Lung (tissue), 11 donors: ENCODE measurements at regions not wholly inside any gene's neighbourhood (a gene's known extent, or its start where the extent isn't known, plus 50 kb on each side); places are given as distances from the start of the nearest gene placed in this dataset.

Experiments used
- ATAC-seq: fragments of 200-7000 bp; cut with Tn5 transposase; one replicate; pipeline ENCODE4 v1.9.1; 2020; ENCODE audit warnings: moderate number of reproducible peaks; ENCODE audit not compliant: insufficient read depth, low FRiP score
- DNase-seq, 3 donors: peaks; one replicate each; pipeline ENCODE4 v3.0.0-alpha.2; 2013 to 2017
- H3K27ac ChIP-seq, 2 donors: one replicate each; pipeline ENCODE4 v1.5.1; 2013; ENCODE audit warnings: mild to moderate bottlenecking in 2 of 2, moderate library complexity in 2 of 2, control low read depth in 1 of 2, inconsistent platforms in 1 of 2, low read depth in 1 of 2, low read length in 1 of 2
- H3K27me3 ChIP-seq, 3 donors: one replicate each; pipeline ENCODE4 v1.5.1; 2013; ENCODE audit warnings: low read length in 2 of 3; ENCODE audit not compliant: control insufficient read depth in 3 of 3, insufficient read depth in 3 of 3
- H3K36me3 ChIP-seq, 4 donors: one replicate each; pipeline ENCODE4 v1.5.1; 2013; ENCODE audit warnings: low read length in 4 of 4, mild to moderate bottlenecking in 1 of 4, moderate library complexity in 1 of 4; ENCODE audit not compliant: control insufficient read depth in 4 of 4, insufficient read depth in 4 of 4
- H3K4me1 ChIP-seq, 5 donors: one replicate each; pipeline ENCODE4 v1.5.1; 2013; ENCODE audit warnings: low read length in 5 of 5, mild to moderate bottlenecking in 2 of 5, moderate library complexity in 1 of 5; ENCODE audit not compliant: control insufficient read depth in 5 of 5, insufficient read depth in 5 of 5
- H3K4me3 ChIP-seq: one replicate; pipeline ENCODE4 v1.5.1; 2013; ENCODE audit warnings: mild to moderate bottlenecking, control low read depth, moderate library complexity
- H3K9ac ChIP-seq, 2 donors: one replicate each; pipeline ENCODE4 v1.5.1; 2013; ENCODE audit warnings: low read length in 2 of 2, control low read depth in 1 of 2; ENCODE audit not compliant: insufficient read depth in 1 of 2
- H3K9me3 ChIP-seq, 4 donors: one replicate each; pipeline ENCODE4 v1.5.1; 2013; ENCODE audit warnings: low read length in 3 of 4, mild to moderate bottlenecking in 1 of 4, moderate library complexity in 1 of 4; ENCODE audit not compliant: control insufficient read depth in 4 of 4, insufficient read depth in 3 of 4
- CTCF ChIP-seq: IDR thresholded peaks from 2 replicates; pipeline ENCODE4 v1.5.1; 2012; ENCODE audit warnings: mild to moderate bottlenecking; ENCODE audit errors: control extremely low read depth, extremely low read depth
- WGBS, 2 donors: extraction: QIAGEN DNeasy Blood & Tissue Kit; methylation state at CpG; one replicate each; pipeline ENCODE4 v1.1.7; 2013; 5-methylcytosine and 5-hydroxymethylcytosine counted together
- donor health status: control.
- donor health status: control.
- donor health status: Bipolar disorder and iron deficiency.
- donor health status: healthy.
- donor health status: DM: yes; HTN: yes; CAD: no.

GRCh38 chr5:52409835-52410234, 377.9 kb upstream of the ITGA1 start:
- H3K4me1 ChIP-seq = no peaks in the 10 kb centered on the region
- no peak for ATAC-seq
- H3K27me3 ChIP-seq = no peaks in the 10 kb centered on the region
- no peak for TF ChIP-seq CTCF
- no peak overlapping the region for H3K27ac ChIP-seq
- H3K9me3 ChIP-seq = no peaks in the 10 kb centered on the region
- DNase-seq = no peak
- H3K4me3 ChIP-seq = no peak overlapping the region
- no peak overlapping the region for H3K9ac ChIP-seq
- WGBS, 2 donors = 93% methylated on average over 8 of the region's 8 CpGs
- no peaks in the 10 kb centered on the region for H3K36me3 ChIP-seq

GRCh38 chr5:52419357-52419756, 368.4 kb upstream of the ITGA1 start:
- H3K4me1 ChIP-seq = no peaks in the 10 kb centered on the region
- no peak overlapping the region for H3K4me3 ChIP-seq
- H3K27me3 ChIP-seq = no peaks in the 10 kb centered on the region
- H3K9me3 ChIP-seq = no peaks in the 10 kb centered on the region
- no peak for TF ChIP-seq CTCF
- H3K27ac ChIP-seq = no peak overlapping the region
- no peaks in the 10 kb centered on the region for H3K36me3 ChIP-seq
- ATAC-seq (no peak), DNase-seq (no peak)
- WGBS, 2 donors = 71 to 77% methylated on average over 1 of the region's 1 CpG
- H3K9ac ChIP-seq = no peak overlapping the region

- DNase-seq (no peak), ATAC-seq (no peak)
- Histone ChIP-seq H3K27me3 (peaks cover 0 to 2% (median 0%) of the 10 kb centered on the region in 3 donors), H3K36me3 (no peaks in the 10 kb centered on the region), H3K4me3 (no peak overlapping the region), H3K9me3 (peaks cover 0 to 3% (median 0%) of the 10 kb centered on the region in 4 donors), H3K27ac (no peak overlapping the region), H3K4me1 (no peaks in the 10 kb centered on the region), H3K9ac (no peak overlapping the region)
- 94 to 96% methylated on average over 4 of the region's 4 CpGs for WGBS, 2 donors
- no peak for TF ChIP-seq CTCF
Measured at GRCh38 chr5:52427615-52428014, 360.1 kb upstream of the ITGA1 start.

- 90 to 91% methylated on average over 3 of the region's 3 CpGs for WGBS, 2 donors
- Histone ChIP-seq H3K9me3 (peaks cover 0 to 3% (median 0%) of the 10 kb centered on the region in 4 donors), H3K9ac (no peak overlapping the region), H3K36me3 (no peaks in the 10 kb centered on the region), H3K4me3 (no peak overlapping the region), H3K27me3 (peaks cover 0 to 2% (median 0%) of the 10 kb centered on the region in 3 donors), H3K27ac (no peak overlapping the region), H3K4me1 (no peaks in the 10 kb centered on the region)
- ATAC-seq = no peak
- no peak for DNase-seq
- no peak for TF ChIP-seq CTCF
Measured at GRCh38 chr5:52428977-52429489, 358.7 kb upstream of the ITGA1 start.
